ENCODE measurements at regions not wholly inside any gene's neighbourhood (a gene's known extent, or its start where the extent isn't known, plus 50 kb on each side); places are given as distances from the start of the nearest gene placed in this dataset.
A peak's percentile ranks its signal among the peaks of the same experiment; 100 is the strongest.

DNA sequence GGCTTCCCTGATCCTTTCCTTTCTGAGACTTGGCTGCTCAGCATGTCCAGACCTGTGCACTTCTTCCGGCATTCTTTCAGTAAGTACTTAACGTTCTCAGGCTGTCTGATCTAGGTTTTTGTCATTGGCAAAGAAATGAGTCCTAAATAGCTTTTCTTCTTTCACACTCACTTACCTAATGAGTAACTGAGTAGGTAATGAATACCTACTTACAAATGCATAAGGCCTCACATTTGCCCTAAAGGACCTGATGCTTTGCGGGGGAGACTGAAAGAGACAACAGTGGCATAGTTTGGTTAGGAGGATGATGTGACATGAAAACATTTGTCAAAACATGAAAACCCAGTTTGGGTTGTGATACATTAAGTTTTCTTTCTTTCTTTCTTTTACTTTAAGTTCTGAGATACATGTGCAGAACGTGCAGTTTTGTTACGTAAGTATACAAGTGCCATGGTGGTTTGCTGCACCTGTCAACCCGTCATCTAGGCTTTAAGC lies 516.7 kb upstream of the CFAP20DC start:
- Histone ChIP-seq H3K4me3 (ENCODE audit: low read depth, low read length) (no peak overlapping the region), H3K36me3 (ENCODE audit: control insufficient read depth, insufficient read depth, low read length) (no peaks in the 10 kb centered on the region), H3K27me3 (ENCODE audit: control insufficient read depth, insufficient read depth, low read length) (no peaks in the 10 kb centered on the region)
- TF ChIP-seq CTCF (IDR thresholded peaks at IDR 0.05; ENCODE audit: insufficient read depth, low read length, poor library complexity, severe bottlenecking), result no peak
- peak; percentile 75 for DNase-seq (ENCODE audit: low read depth)

DNA sequence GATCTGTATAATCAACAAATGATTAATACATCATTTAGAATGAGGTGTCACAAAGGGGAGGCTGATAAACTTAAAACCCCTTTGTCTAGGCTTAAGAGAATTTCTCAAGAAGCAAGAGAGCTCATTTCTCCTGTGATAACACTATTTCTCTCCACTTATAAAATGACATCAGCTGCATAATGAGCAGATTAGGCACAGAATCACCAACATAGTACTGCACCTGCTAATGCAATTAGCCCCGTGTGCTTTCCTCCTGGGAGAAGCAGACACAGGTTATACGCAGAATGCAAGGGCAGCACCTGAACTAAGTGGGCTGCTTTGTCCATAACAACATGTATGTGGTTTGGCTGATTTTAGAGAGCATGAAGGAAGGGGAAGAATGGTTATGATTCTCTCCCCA lies 515.3 kb upstream of the CFAP20DC start:
- no peaks in the 10 kb centered on the region for H3K36me3 ChIP-seq (ENCODE audit: control insufficient read depth, insufficient read depth, low read length)
- no peak for TF ChIP-seq CTCF (IDR thresholded peaks at IDR 0.05; ENCODE audit: insufficient read depth, low read length, poor library complexity, severe bottlenecking)
- no peak overlapping the region for H3K4me3 ChIP-seq (ENCODE audit: low read depth, low read length)
- no peaks in the 10 kb centered on the region for H3K27me3 ChIP-seq (ENCODE audit: control insufficient read depth, insufficient read depth, low read length)
- no peak for DNase-seq (ENCODE audit: low read depth)

DNA sequence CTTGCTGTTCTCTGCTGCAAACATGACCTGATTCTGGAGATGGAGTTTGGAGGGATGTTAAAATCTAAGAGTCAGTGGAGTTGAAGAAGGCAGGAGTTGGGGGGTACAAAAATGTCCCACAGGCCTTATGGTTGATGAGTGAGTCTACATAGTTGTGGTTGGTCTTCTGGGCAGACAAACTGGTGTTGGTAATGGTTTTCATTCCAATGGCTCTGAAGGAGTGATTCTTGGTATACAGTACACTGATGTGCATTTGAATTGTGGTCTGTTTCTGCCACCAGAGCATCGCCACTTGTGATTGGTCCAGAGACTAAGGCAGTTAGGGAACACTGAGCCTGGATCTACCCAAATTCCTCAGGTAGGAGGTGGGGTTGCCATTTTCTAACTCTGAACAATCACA lies 514.1 kb upstream of the CFAP20DC start:
- H3K36me3 ChIP-seq (ENCODE audit: control insufficient read depth, insufficient read depth, low read length), result no peaks in the 10 kb centered on the region
- DNase-seq (ENCODE audit: low read depth), result no peak
- no peaks in the 10 kb centered on the region for H3K27me3 ChIP-seq (ENCODE audit: control insufficient read depth, insufficient read depth, low read length)
- no peak overlapping the region for H3K4me3 ChIP-seq (ENCODE audit: low read depth, low read length)
- TF ChIP-seq CTCF (IDR thresholded peaks at IDR 0.05; ENCODE audit: insufficient read depth, low read length, poor library complexity, severe bottlenecking), result no peak

- H3K27me3 ChIP-seq (ENCODE audit: control insufficient read depth, insufficient read depth, low read length), result no peaks in the 10 kb centered on the region
- peak; percentile 21 for DNase-seq (ENCODE audit: low read depth)
- H3K36me3 ChIP-seq (ENCODE audit: control insufficient read depth, insufficient read depth, low read length), result no peaks in the 10 kb centered on the region
- no peak overlapping the region for H3K4me3 ChIP-seq (ENCODE audit: low read depth, low read length)
- no peak for TF ChIP-seq CTCF (IDR thresholded peaks at IDR 0.05; ENCODE audit: insufficient read depth, low read length, poor library complexity, severe bottlenecking)
Measured at GRCh38 chr3:59563072-59563605, 513.3 kb upstream of the CFAP20DC start.

DNA sequence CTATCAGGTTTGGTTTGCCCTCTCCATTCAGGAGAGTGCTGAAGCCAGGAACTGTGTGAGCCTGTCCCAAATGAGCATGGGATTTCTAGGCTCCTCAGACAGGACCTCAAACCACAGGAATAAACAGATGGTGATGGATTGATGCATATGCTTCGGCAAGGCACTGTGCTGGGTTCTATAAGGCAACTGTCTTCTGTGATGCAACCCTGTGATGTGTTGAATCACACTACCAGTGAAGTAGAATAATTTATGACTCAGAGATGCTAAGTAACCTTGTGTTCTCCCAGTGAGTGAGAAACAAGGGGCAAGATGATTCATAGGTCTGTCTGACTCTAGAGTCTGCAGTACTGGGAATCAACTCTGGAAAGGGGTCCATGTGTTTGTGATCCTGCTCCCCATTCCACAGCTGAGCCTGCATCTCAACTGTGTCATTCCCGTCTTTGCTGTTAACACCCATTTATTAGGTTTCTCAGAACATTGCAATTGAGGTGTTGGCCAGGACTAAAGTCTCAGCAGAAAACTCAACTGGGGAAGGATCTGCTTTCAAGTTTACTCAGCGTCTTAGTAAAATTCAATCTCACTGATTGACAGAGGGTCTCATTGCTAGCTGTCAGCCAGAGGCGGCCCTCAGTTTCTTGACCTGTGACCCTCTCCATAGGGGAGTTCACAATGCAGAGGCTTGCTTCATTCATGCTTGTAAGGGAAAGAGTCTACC lies 510.1 kb upstream of the CFAP20DC start:
- Histone ChIP-seq H3K36me3 (ENCODE audit: control insufficient read depth, insufficient read depth, low read length) (no peaks in the 10 kb centered on the region), H3K4me3 (ENCODE audit: low read depth, low read length) (no peak overlapping the region), H3K27me3 (ENCODE audit: control insufficient read depth, insufficient read depth, low read length) (no peaks in the 10 kb centered on the region)
- TF ChIP-seq CTCF (IDR thresholded peaks at IDR 0.05; ENCODE audit: insufficient read depth, low read length, poor library complexity, severe bottlenecking), result no peak
- peak; percentile 96 for DNase-seq (ENCODE audit: low read depth)
